Osteoblast (primary cell): ENCODE measurements at regions not wholly inside any gene's neighbourhood (a gene's known extent, or its start where the extent isn't known, plus 50 kb on each side); places are given as distances from the start of the nearest gene placed in this dataset.

Source experiments
- DNase-seq: peaks from one replicate; pipeline ENCODE4 v3.0.0; 2011; ENCODE audit warnings: low spot score, mixed read lengths; ENCODE audit not compliant: insufficient read length; ENCODE audit errors: missing footprints
- H2AFZ ChIP-seq: 2 replicates; pipeline ENCODE4 v1.6.0; 2011; ENCODE audit warnings: mild to moderate bottlenecking, low read length
- H3K27ac ChIP-seq: 2 replicates; pipeline ENCODE4 v1.5.1; 2011; ENCODE audit warnings: mild to moderate bottlenecking, low read depth, low read length, moderate library complexity
- H3K27me3 ChIP-seq: 2 replicates; pipeline ENCODE4 v1.6.0; 2012; ENCODE audit warnings: mild to moderate bottlenecking, control low read depth, inconsistent platforms, low read length, moderate library complexity; ENCODE audit not compliant: insufficient read depth
- H3K36me3 ChIP-seq: 2 replicates; pipeline ENCODE4 v1.5.1; 2011; ENCODE audit warnings: mild to moderate bottlenecking, low read length, control low read depth, moderate library complexity; ENCODE audit not compliant: insufficient read depth
- H3K4me1 ChIP-seq: 2 replicates; pipeline ENCODE4 v1.5.1; 2011; ENCODE audit warnings: mild to moderate bottlenecking, low read length, control low read depth, moderate library complexity; ENCODE audit not compliant: insufficient read depth
- H3K4me2 ChIP-seq: 2 replicates; pipeline ENCODE4 v1.6.0; 2011; ENCODE audit warnings: mild to moderate bottlenecking, low read length; ENCODE audit not compliant: insufficient read depth
- H3K4me3 ChIP-seq: fragments of 200-600 bp; sonication (generic); 3 replicates; pipeline ENCODE4 v1.5.1; 2012; ENCODE audit warnings: mild to moderate bottlenecking, low read length, inconsistent platforms; ENCODE audit not compliant: insufficient read depth
- H3K79me2 ChIP-seq: 2 replicates; pipeline ENCODE4 v1.6.0; 2012; ENCODE audit warnings: mild to moderate bottlenecking, low read length, control low read depth, inconsistent platforms; ENCODE audit not compliant: insufficient read depth
- H3K9me3 ChIP-seq: 2 replicates; pipeline ENCODE4 v1.5.1; 2011; ENCODE audit warnings: low read depth, low read length, control low read depth
- H4K20me1 ChIP-seq: 2 replicates; pipeline ENCODE4 v1.6.0; 2012; ENCODE audit warnings: mild to moderate bottlenecking, low read length, control low read depth; ENCODE audit not compliant: insufficient read depth
- CTCF ChIP-seq: IDR thresholded peaks from 2 replicates; pipeline ENCODE4 v1.5.1; 2011; ENCODE audit warnings: mild to moderate bottlenecking, low read depth, low read length, moderate library complexity; ENCODE audit errors: extremely low read depth

- no peaks in the 10 kb centered on the region for H3K36me3 ChIP-seq
- no peaks in the 10 kb centered on the region for H4K20me1 ChIP-seq
- no peak overlapping the region for H3K27ac ChIP-seq
- no peak for TF ChIP-seq CTCF
- no peak overlapping the region for H3K4me2 ChIP-seq
- H3K4me3 ChIP-seq: no peak overlapping the region
- H2AFZ ChIP-seq: no peak overlapping the region
- no peaks in the 10 kb centered on the region for H3K79me2 ChIP-seq
- no peaks in the 10 kb centered on the region for H3K4me1 ChIP-seq
- DNase-seq: no peak
- H3K27me3 ChIP-seq: no peaks in the 10 kb centered on the region
- H3K9me3 ChIP-seq: no peaks in the 10 kb centered on the region
Measured at GRCh38 chr7:25594728-25595127, 366.4 kb upstream of the NPVF start.

GRCh38 chr7:25595996-25596395 lies 367.7 kb upstream of the NPVF start:
- no peak for TF ChIP-seq CTCF
- no peak overlapping the region for H3K4me2 ChIP-seq
- no peak overlapping the region for H3K27ac ChIP-seq
- no peaks in the 10 kb centered on the region for H3K36me3 ChIP-seq
- no peaks in the 10 kb centered on the region for H4K20me1 ChIP-seq
- no peak overlapping the region for H3K4me3 ChIP-seq
- H3K4me1 ChIP-seq: no peaks in the 10 kb centered on the region
- DNase-seq: no peak
- H3K27me3 ChIP-seq: no peaks in the 10 kb centered on the region
- H2AFZ ChIP-seq: no peak overlapping the region
- no peaks in the 10 kb centered on the region for H3K9me3 ChIP-seq
- no peaks in the 10 kb centered on the region for H3K79me2 ChIP-seq

- no peaks in the 10 kb centered on the region for H3K4me1 ChIP-seq
- no peak overlapping the region for H2AFZ ChIP-seq
- H3K27me3 ChIP-seq: no peaks in the 10 kb centered on the region
- H3K79me2 ChIP-seq: no peaks in the 10 kb centered on the region
- H3K27ac ChIP-seq: no peak overlapping the region
- no peak for TF ChIP-seq CTCF
- H3K4me2 ChIP-seq: no peak overlapping the region
- no peaks in the 10 kb centered on the region for H3K9me3 ChIP-seq
- H3K4me3 ChIP-seq: no peak overlapping the region
- no peaks in the 10 kb centered on the region for H3K36me3 ChIP-seq
- no peaks in the 10 kb centered on the region for H4K20me1 ChIP-seq
- no peak for DNase-seq
Measured at GRCh38 chr7:25596443-25596842, 368.2 kb upstream of the NPVF start.

- H3K4me2 ChIP-seq: peak overlapping the region; percentile 13
- DNase-seq: no peak
- no peak for TF ChIP-seq CTCF
Measured at GRCh38 chr7:25597946-25598345, 369.7 kb upstream of the NPVF start.

More at GRCh38 chr7:25597946-25598345, 369.7 kb upstream of the NPVF start:
- peak overlapping the region; percentile 56 for H2AFZ ChIP-seq
- no peaks in the 10 kb centered on the region for H4K20me1 ChIP-seq
- no peaks in the 10 kb centered on the region for H3K79me2 ChIP-seq
- H3K36me3 ChIP-seq: no peaks in the 10 kb centered on the region
- no peaks in the 10 kb centered on the region for H3K9me3 ChIP-seq
- no peak overlapping the region for H3K4me3 ChIP-seq
- H3K27me3 ChIP-seq: no peaks in the 10 kb centered on the region
- no peak overlapping the region for H3K27ac ChIP-seq
- H3K4me1 ChIP-seq: no peaks in the 10 kb centered on the region
